ENCODE measurements at regions not wholly inside any gene's neighbourhood (a gene's known extent, or its start where the extent isn't known, plus 50 kb on each side); places are given as distances from the start of the nearest gene placed in this dataset.

DNA sequence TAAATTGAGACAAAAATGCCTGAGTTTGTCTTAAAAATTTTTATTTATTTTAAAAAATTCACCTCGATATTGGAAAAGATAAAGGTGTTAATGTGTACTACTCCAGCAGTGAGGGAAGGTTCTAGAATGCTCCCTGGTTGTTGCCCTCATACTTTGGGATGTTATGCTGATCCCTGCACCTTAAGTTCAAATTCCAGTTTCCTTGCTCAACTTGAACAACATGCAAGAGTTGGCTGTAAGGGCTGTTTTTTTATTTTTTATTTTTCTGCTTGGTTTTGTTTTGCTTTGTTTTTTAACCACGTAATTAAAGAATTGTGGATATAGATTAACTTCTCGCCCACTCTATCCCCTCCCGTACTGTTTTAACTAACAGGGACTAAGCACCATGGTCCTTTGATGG lies 158.7 kb upstream of the CITED2 start:
- TF ChIP-seq, protein P1, sequence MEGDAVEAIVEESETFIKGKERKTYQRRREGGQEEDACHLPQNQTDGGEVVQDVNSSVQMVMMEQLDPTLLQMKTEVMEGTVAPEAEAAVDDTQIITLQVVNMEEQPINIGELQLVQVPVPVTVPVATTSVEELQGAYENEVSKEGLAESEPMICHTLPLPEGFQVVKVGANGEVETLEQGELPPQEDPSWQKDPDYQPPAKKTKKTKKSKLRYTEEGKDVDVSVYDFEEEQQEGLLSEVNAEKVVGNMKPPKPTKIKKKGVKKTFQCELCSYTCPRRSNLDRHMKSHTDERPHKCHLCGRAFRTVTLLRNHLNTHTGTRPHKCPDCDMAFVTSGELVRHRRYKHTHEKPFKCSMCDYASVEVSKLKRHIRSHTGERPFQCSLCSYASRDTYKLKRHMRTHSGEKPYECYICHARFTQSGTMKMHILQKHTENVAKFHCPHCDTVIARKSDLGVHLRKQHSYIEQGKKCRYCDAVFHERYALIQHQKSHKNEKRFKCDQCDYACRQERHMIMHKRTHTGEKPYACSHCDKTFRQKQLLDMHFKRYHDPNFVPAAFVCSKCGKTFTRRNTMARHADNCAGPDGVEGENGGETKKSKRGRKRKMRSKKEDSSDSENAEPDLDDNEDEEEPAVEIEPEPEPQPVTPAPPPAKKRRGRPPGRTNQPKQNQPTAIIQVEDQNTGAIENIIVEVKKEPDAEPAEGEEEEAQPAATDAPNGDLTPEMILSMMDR (IDR thresholded peaks at IDR 0.05): no peak
- no peak for TF ChIP-seq ZFX (IDR thresholded peaks at IDR 0.05; ENCODE audit: borderline replicate concordance)
